Activated CD4-positive, alpha-beta T cell treated with anti-CD3 and anti-CD28 coated beads, Interleukin-2, amount 10 ng/mL, durations not matched to agents 24 days and 14 days (primary cell): ENCODE measurements at regions not wholly inside any gene's neighbourhood (a gene's known extent, or its start where the extent isn't known, plus 50 kb on each side); places are given as distances from the start of the nearest gene placed in this dataset.
"Not testable (repeated sequence)": the region's sequence is repeated elsewhere in the genome, so short reads cannot be mapped to it uniquely, and the experiment has no call there.

Experiments used
- DNase-seq: peaks from one replicate; pipeline ENCODE4 v3.0.0; 2022
- H3K27ac Mint-ChIP-seq: one replicate; pipeline ENCODE4 v1.8.0; 2022; ENCODE audit warnings: mild to moderate bottlenecking, mixed read lengths
- H3K27me3 Mint-ChIP-seq: one replicate; pipeline ENCODE4 v1.8.0; 2022; ENCODE audit warnings: mixed read lengths
- H3K36me3 Mint-ChIP-seq: one replicate; pipeline ENCODE4 v1.8.0; 2022; ENCODE audit warnings: low read depth, mild to moderate bottlenecking, mixed read lengths
- H3K4me1 Mint-ChIP-seq: one replicate; pipeline ENCODE4 v1.8.0; 2021; ENCODE audit warnings: mixed read lengths
- H3K4me3 Mint-ChIP-seq: one replicate; pipeline ENCODE4 v1.8.0; 2022; ENCODE audit warnings: mild to moderate bottlenecking, moderate library complexity, mixed read lengths
- H3K9me3 Mint-ChIP-seq: one replicate; pipeline ENCODE4 v1.8.0; 2021; ENCODE audit warnings: mixed read lengths
- intact Hi-C: fragments of 100-400 bp; cut with micrococcal nuclease; formaldehyde crosslinking; loops from one replicate; pipeline ENCODE4 v1.15.1; 2023

DNA sequence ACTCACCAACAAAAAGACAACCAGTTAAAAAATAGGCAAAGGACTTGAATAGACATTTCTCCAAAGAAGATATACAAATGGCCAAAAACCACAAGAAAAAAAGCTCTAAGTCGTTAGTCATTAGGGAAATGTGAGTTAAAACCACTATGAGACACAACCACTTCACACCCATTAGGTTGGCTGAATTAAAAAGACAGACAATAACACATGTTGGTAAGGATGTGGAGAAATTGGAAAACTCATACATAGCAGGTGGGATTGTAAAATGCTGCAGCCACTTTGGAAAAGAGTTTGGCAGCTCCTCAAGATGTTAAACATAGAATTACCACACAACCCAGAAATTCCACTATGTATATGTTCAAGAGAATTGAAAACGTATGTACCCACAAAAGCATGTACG is 117.6 kb upstream of the SPATS2L start:
- Mint-ChIP-seq H3K4me3 (no peak overlapping the region), H3K27ac (no peak overlapping the region), H3K9me3 (no peaks in the 10 kb centered on the region), H3K36me3 (no peaks in the 10 kb centered on the region), H3K4me1 (no peaks in the 10 kb centered on the region), H3K27me3 (peaks cover 38% of the 10 kb centered on the region)
- DNase-seq = no peak
- intact Hi-C loops = no loop called here

- no peaks in the 10 kb centered on the region for H3K36me3 Mint-ChIP-seq
- intact Hi-C loops = no loop called here
- H3K27me3 Mint-ChIP-seq = peaks cover 35% of the 10 kb centered on the region
- H3K4me3 Mint-ChIP-seq = no peak overlapping the region
- H3K4me1 Mint-ChIP-seq = no peaks in the 10 kb centered on the region
- H3K9me3 Mint-ChIP-seq = no peaks in the 10 kb centered on the region
- no peak overlapping the region for H3K27ac Mint-ChIP-seq
- no peak for DNase-seq
These were observed 116.5 kb upstream of the SPATS2L start for GRCh38 chr2:200189964-200190363.

DNA sequence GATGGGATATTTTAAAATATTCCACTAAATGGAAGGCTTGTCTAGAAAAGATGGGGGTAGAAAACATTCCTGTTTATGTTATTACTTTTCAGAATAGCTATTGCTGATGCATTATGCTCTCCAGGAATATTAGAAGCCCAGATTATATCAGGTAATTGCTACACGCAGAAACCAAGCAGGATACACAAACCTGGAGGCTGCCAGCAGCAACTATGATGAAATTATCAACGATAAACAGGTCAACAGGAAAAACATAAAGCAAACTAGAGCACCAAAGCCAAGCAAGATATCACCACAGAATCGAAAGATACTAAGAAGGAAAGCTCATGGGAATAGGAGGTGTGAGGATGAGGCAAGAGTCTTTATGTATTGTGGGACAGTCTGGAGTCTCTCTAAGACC is 113.2 kb upstream of the SPATS2L start:
- H3K9me3 Mint-ChIP-seq = no peaks in the 10 kb centered on the region
- no peak overlapping the region for H3K4me3 Mint-ChIP-seq
- H3K36me3 Mint-ChIP-seq = no peaks in the 10 kb centered on the region
- peaks cover 31% of the 10 kb centered on the region for H3K27me3 Mint-ChIP-seq
- intact Hi-C loops = no loop called here
- no peaks in the 10 kb centered on the region for H3K4me1 Mint-ChIP-seq
- DNase-seq = no peak
- no peak overlapping the region for H3K27ac Mint-ChIP-seq

- H3K4me3 Mint-ChIP-seq = no peak overlapping the region
- H3K27me3 Mint-ChIP-seq = peaks cover 28% of the 10 kb centered on the region
- H3K9me3 Mint-ChIP-seq = no peaks in the 10 kb centered on the region
- H3K27ac Mint-ChIP-seq = no peak overlapping the region
- H3K36me3 Mint-ChIP-seq = no peaks in the 10 kb centered on the region
- H3K4me1 Mint-ChIP-seq = no peaks in the 10 kb centered on the region
- intact Hi-C loops = no loop called here
- no peak for DNase-seq
These were observed 112.7 kb upstream of the SPATS2L start for GRCh38 chr2:200193791-200194190.

GRCh38 chr2:200194746-200195145 is 111.7 kb upstream of the SPATS2L start:
- Mint-ChIP-seq H3K27me3 (peaks cover 25% of the 10 kb centered on the region), H3K4me3 (no peak overlapping the region), H3K9me3 (no peaks in the 10 kb centered on the region), H3K27ac (no peak overlapping the region), H3K36me3 (no peaks in the 10 kb centered on the region), H3K4me1 (no peaks in the 10 kb centered on the region)
- DNase-seq = no peak
- intact Hi-C loops = no loop called here

DNA sequence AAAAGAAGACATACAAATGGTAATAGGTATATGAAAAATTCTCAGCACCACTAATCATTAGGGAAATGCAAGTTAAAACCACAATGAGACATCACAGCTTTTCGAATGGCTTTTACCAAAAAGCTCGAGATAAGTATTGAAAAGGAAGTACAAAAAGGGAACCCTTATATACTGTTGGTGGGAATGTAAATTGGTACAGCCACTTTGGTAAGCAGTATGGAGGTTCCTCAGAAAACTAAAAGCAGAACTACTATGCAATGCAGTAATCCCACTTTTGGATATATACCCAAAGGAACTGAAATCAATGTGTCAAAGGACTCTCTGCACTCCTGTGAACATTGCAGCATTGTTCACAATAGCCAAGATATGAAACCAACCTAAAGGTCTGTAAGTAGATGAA is 107.5 kb upstream of the SPATS2L start:
- Mint-ChIP-seq H3K9me3 (peaks cover 4% of the 10 kb centered on the region), H3K4me1 (no peaks in the 10 kb centered on the region), H3K27ac (no peak overlapping the region), H3K27me3 (peaks cover 24% of the 10 kb centered on the region), H3K4me3 (no peak overlapping the region), H3K36me3 (no peaks in the 10 kb centered on the region)
- intact Hi-C loops = no loop called here
- DNase-seq = no peak

DNA sequence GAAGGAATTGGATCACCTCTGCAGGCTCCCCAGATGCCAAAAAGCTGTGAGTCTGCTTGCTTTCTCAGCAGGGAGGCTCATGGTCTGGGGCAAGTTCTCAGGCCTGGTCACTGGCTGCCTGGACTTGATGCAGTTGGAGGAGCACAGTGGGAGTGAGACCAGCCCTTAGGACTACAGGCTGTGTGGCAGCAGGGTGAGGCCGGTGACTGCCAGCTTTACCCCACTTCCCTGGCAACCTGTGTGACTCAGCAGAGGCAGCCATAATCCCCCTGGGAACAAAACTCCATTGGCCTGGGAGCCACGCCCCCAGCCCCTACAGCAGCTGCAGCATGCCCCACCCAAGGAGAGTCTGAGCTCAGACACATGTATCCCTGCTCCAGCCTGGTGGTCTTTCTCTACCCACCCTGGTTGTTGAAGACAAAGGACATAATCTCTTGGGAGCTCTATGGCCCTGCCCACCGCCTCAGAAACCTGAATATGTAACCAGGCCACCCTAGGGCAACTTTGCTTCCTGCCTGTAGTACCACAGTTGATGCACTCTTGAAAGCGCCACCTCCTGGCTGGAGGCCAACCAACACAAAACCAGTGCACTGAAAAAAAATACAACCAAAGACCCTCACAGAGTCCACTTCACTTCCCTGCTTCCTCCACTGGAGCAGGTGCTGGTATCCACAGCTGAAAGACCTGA is 106.8 kb upstream of the SPATS2L start:
- no peak for DNase-seq
- H3K9me3 Mint-ChIP-seq = peaks cover 4% of the 10 kb centered on the region
- H3K4me3 Mint-ChIP-seq = no peak overlapping the region
- no peaks in the 10 kb centered on the region for H3K4me1 Mint-ChIP-seq
- H3K27ac Mint-ChIP-seq = no peak overlapping the region
- peaks cover 26% of the 10 kb centered on the region for H3K27me3 Mint-ChIP-seq
- no peaks in the 10 kb centered on the region for H3K36me3 Mint-ChIP-seq
- intact Hi-C loops = no loop called here

GRCh38 chr2:200201839-200202238 is 104.7 kb upstream of the SPATS2L start:
- DNase-seq, H3K36me3 Mint-ChIP-seq, H3K27ac Mint-ChIP-seq, intact Hi-C loops, H3K4me3 Mint-ChIP-seq, H3K4me1 Mint-ChIP-seq: not testable (repeated sequence)
- H3K27me3 Mint-ChIP-seq = peaks cover 25% of the 10 kb centered on the region
- peaks cover 13% of the 10 kb centered on the region for H3K9me3 Mint-ChIP-seq

GRCh38 chr2:200203381-200203827 is 103.1 kb upstream of the SPATS2L start:
- peaks cover 20% of the 10 kb centered on the region for H3K27me3 Mint-ChIP-seq
- no peaks in the 10 kb centered on the region for H3K36me3 Mint-ChIP-seq
- H3K4me3 Mint-ChIP-seq = no peak overlapping the region
- H3K9me3 Mint-ChIP-seq = peaks cover 13% of the 10 kb centered on the region
- H3K27ac Mint-ChIP-seq = no peak overlapping the region
- H3K4me1 Mint-ChIP-seq = no peaks in the 10 kb centered on the region
- intact Hi-C loops = no loop called here
- DNase-seq = no peak

DNA sequence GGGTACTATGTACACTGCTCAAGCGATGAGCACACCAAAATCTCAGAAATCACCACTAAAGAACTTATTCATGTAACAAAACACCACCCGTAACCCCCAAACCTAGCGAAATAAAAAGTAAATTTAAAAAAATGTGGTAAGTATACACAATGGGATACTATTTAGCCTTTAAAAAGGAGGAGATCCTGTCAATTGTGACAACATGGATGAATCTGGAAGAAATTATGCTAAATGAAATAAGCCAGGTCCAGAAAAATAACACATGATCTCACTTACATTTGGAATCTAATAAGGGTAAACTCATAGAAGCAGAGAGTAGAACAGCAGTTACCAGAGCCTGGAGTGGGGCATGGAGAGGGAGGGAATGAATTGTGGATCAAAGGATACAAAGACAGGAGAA is 98.5 kb upstream of the SPATS2L start:
- no peak for DNase-seq
- intact Hi-C loops = no loop called here
- no peaks in the 10 kb centered on the region for H3K36me3 Mint-ChIP-seq
- H3K9me3 Mint-ChIP-seq = peaks cover 21% of the 10 kb centered on the region
- peaks cover 12% of the 10 kb centered on the region for H3K27me3 Mint-ChIP-seq
- no peak overlapping the region for H3K27ac Mint-ChIP-seq
- no peaks in the 10 kb centered on the region for H3K4me1 Mint-ChIP-seq
- no peak overlapping the region for H3K4me3 Mint-ChIP-seq

DNA sequence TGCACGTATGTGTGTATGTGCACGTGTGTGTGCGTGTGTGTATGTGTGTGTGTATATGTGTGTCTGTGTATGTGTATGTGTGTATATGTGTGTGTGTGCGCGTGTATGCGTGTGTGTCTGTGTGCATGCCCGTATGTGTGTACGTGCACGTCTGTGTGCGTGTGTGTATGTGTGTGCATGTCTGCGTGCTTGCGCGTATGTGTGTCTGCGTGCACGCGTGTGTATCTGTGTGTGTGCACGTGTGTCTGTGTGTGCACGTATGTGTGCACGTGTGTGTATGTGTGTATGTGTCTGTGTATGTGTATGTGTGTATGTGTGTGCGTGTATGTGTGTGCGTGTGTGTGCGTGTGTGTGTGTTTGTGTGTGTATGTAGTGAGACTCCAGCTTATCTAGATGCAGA is 97.5 kb upstream of the SPATS2L start:
- Mint-ChIP-seq H3K27ac (no peak overlapping the region), H3K4me1 (no peaks in the 10 kb centered on the region), H3K4me3 (no peak overlapping the region), H3K9me3 (peaks cover 17% of the 10 kb centered on the region), H3K27me3 (peaks cover 11% of the 10 kb centered on the region), H3K36me3 (no peaks in the 10 kb centered on the region)
- no peak for DNase-seq
- intact Hi-C loops = no loop called here

- H3K27ac Mint-ChIP-seq = no peak overlapping the region
- H3K9me3 Mint-ChIP-seq = peaks cover 8% of the 10 kb centered on the region
- H3K4me3 Mint-ChIP-seq = no peak overlapping the region
- H3K27me3 Mint-ChIP-seq = peaks cover 22% of the 10 kb centered on the region
- intact Hi-C loops = no loop called here
- H3K36me3 Mint-ChIP-seq = no peaks in the 10 kb centered on the region
- DNase-seq = no peak
- no peaks in the 10 kb centered on the region for H3K4me1 Mint-ChIP-seq
These were observed 94.8 kb upstream of the SPATS2L start for GRCh38 chr2:200211643-200212042.

DNA sequence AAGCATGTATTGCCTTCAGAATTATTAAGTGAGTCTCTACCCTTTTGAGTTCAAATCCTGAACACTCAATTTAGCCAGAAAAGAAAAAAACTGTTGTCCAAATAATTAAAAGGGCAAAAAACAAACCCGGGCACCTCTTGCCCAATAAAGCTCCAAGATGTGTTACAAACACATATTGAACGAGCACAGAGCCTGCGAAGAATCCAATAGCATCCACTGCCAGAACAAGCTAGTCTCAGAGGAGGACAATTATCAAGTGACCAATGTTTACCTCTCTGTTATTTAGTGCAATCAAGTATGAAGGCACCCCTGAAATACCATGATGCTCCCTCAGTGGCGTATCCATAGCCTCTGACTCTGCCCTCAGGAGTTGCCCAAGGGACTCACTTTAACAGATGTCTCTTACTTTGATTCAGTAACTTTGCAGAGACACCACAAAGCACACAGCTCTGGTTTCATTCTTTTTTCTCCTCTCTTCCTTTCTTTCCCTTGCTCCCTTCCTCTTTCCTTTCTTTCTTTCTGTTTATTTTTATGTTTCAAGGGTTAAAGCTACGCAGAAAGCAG is 93.5 kb upstream of the SPATS2L start:
- Mint-ChIP-seq H3K36me3 (no peaks in the 10 kb centered on the region), H3K27me3 (peaks cover 23% of the 10 kb centered on the region), H3K27ac (no peak overlapping the region), H3K4me1 (no peaks in the 10 kb centered on the region), H3K9me3 (peaks cover 8% of the 10 kb centered on the region), H3K4me3 (no peak overlapping the region)
- intact Hi-C loops = no loop called here
- DNase-seq = no peak

DNA sequence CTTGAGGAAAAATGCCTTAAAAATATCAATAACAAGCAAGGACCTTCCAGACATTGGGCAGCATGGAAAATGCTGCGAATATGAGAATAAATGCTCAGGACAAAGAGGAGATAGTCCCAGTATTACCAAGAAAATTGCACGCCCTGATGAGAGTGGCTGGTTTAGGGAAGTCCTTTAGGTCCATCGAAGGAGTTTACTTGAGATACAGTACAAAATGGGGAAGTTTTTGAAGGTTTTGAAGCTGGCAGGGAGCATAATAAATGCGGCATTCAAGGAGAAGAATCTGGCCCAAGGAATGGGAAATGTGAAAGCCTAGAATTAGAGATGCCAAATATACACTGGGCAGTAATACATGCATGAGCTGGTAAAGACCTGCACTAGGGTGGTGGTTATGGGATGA is 90.2 kb upstream of the SPATS2L start:
- intact Hi-C loops = no loop called here
- H3K4me3 Mint-ChIP-seq = no peak overlapping the region

GRCh38 chr2:200217320-200217719 is 89.2 kb upstream of the SPATS2L start:
- intact Hi-C loops = no loop called here
- DNase-seq = no peak
- Mint-ChIP-seq H3K9me3 (no peaks in the 10 kb centered on the region), H3K4me3 (no peak overlapping the region), H3K4me1 (no peaks in the 10 kb centered on the region), H3K36me3 (no peaks in the 10 kb centered on the region), H3K27ac (no peak overlapping the region), H3K27me3 (peaks cover 32% of the 10 kb centered on the region)

More for the DNA sequence above, 90.2 kb upstream of the SPATS2L start:
- Mint-ChIP-seq H3K9me3 (no peaks in the 10 kb centered on the region), H3K27ac (no peak overlapping the region), H3K36me3 (no peaks in the 10 kb centered on the region), H3K4me1 (no peaks in the 10 kb centered on the region), H3K27me3 (peaks cover 28% of the 10 kb centered on the region)
- no peak for DNase-seq
